ENCODE measurements at regions not wholly inside any gene's neighbourhood (a gene's known extent, or its start where the extent isn't known, plus 50 kb on each side); places are given as distances from the start of the nearest gene placed in this dataset.

- Histone ChIP-seq H3K9me3 (ENCODE audit: insufficient read depth in 2 of 2, low read depth in 1 of 2, low read length in 1 of 2) (no peaks in the 10 kb centered on the region), H3K27me3 (replicated peaks in 1 of 4; ENCODE audit: control insufficient read depth in 3 of 4, extremely low read depth in 1 of 4, insufficient read depth in 3 of 4, low read length in 3 of 4) (no peaks in the 10 kb centered on the region; a peak in 1 of 7 replicates), H3K14ac (ENCODE audit: insufficient read length) (no peak overlapping the region), H2AK5ac (ENCODE audit: low read depth, low read length) (no peak overlapping the region), H2AFZ (ENCODE audit: low read length) (peak overlapping the region; percentile 96), H3K4ac (replicated peaks; ENCODE audit: insufficient read length, low read depth, low read length) (no peak overlapping the region), H3K18ac (ENCODE audit: extremely low read depth, low read length) (no peak overlapping the region), H3K23ac (ENCODE audit: insufficient read length) (no peak overlapping the region), H3K79me1 (ENCODE audit: low read depth, low read length) (no peaks in the 10 kb centered on the region), H2BK5ac (ENCODE audit: low read depth, low read length) (no peak overlapping the region), H4K20me1 (replicated peaks in 1 of 2; ENCODE audit: control insufficient read depth in 1 of 2, insufficient read depth in 2 of 2, low read length in 2 of 2) (no peaks in the 10 kb centered on the region), H3K79me2 (ENCODE audit: control insufficient read depth in 1 of 2, insufficient read depth in 2 of 2, low read length in 2 of 2) (no peaks in the 10 kb centered on the region), H4K5ac (ENCODE audit: insufficient read length, low read depth, low read length) (no peak overlapping the region), H3K4me3 (ENCODE audit: extremely low read depth in 1 of 4, insufficient read depth in 2 of 4, low read depth in 3 of 4, low read length in 4 of 4) (no peak overlapping the region), H3K56ac (replicated peaks; ENCODE audit: insufficient read length, low read depth, low read length) (no peak overlapping the region), H3K27ac (ENCODE audit: low read depth, low read length) (no peak overlapping the region), H4K91ac (replicated peaks; ENCODE audit: insufficient read length, low read length) (no peak overlapping the region), H2BK120ac (replicated peaks; ENCODE audit: low read depth, low read length) (no peak overlapping the region), H3K4me2 (ENCODE audit: insufficient read depth in 1 of 2, low read depth in 2 of 2, low read length in 2 of 2) (no peak overlapping the region), H3K23me2 (ENCODE audit: low read depth, low read length) (no peaks in the 10 kb centered on the region), H3K4me1 (replicated peaks in 1 of 4; ENCODE audit: control insufficient read depth in 3 of 4, insufficient read depth in 4 of 4, low read length in 3 of 4) (no peaks in the 10 kb centered on the region), H2BK12ac (ENCODE audit: low read depth, low read length) (no peak overlapping the region), H4K8ac (ENCODE audit: extremely low read depth, insufficient read depth, low read length) (no peak overlapping the region), H2BK20ac (ENCODE audit: low read length) (no peak overlapping the region), H3K36me3 (ENCODE audit: control insufficient read depth in 2 of 4, insufficient read depth in 4 of 4, low read length in 3 of 4) (no peaks in the 10 kb centered on the region), H3K9ac (replicated peaks in 1 of 4; ENCODE audit: extremely low read depth in 1 of 4, low read depth in 3 of 4, low read length in 3 of 4) (no peak overlapping the region), H2BK15ac (ENCODE audit: low read length) (no peak overlapping the region)
- ChIA-PET CTCF (ENCODE audit: partially characterized antibody) (no interaction called here), POLR2A (ENCODE audit: partially characterized antibody) (no interaction called here)
- no peak for TF ChIP-seq SRF (IDR thresholded peaks at IDR 0.05; ENCODE audit: low read depth, low read length)
- no peak for TF ChIP-seq POLR2A (IDR thresholded peaks at IDR 0.05; ENCODE audit: control extremely low read depth in 1 of 2, low read depth in 2 of 2, low read length in 2 of 2)
- no peak for TF ChIP-seq ATF2 (IDR thresholded peaks at IDR 0.05; ENCODE audit: low read length)
- no peak for TF ChIP-seq FOSL1 (IDR thresholded peaks at IDR 0.05; ENCODE audit: insufficient read depth, low read depth, low read length)
- no peak for TF ChIP-seq TCF12 (IDR thresholded peaks at IDR 0.05; ENCODE audit: low read depth, low read length)
- TF ChIP-seq MAFK (IDR thresholded peaks at IDR 0.05; ENCODE audit: low read depth, low read length), result no peak
- TF ChIP-seq BRCA1 (IDR thresholded peaks at IDR 0.05; ENCODE audit: low read depth, low read length), result no peak
- TF ChIP-seq JUN (IDR thresholded peaks at IDR 0.05; ENCODE audit: low read depth, low read length), result no peak
- no peak for TF ChIP-seq CREB1 (IDR thresholded peaks at IDR 0.05)
- no peak for TF ChIP-seq SIX5 (IDR thresholded peaks at IDR 0.05; ENCODE audit: low read depth, low read length)
- no peak for TF ChIP-seq HDAC6 (IDR thresholded peaks at IDR 0.05; ENCODE audit: low read depth, low read length)
- FAIRE-seq, result no peak
- DNase-seq (ENCODE audit: low read depth in 1 of 2, low spot score in 2 of 2), result no peak
- WGBS, 2 experiments (ENCODE audit: extremely low coverage in 1 of 2, insufficient coverage in 1 of 2, insufficient read length in 1 of 2, insufficient replicate concordance in 2 of 2, low coverage in 1 of 2, low lambda C conversion rate in 2 of 2, missing lambda C conversion rate in 1 of 2), result 81% methylated on average over 4 of the region's 4 CpGs; no CpG with 5 or more reads in 1 of the 2 experiments
Observed at GRCh38 chr6:25113436-25113835, 165.7 kb upstream of the CARMIL1 start.

All from H1 (cell line).